NCI-H510A treated with DMSO at 0.1 percent for 48 hours (cell line): ENCODE measurements at regions not wholly inside any gene's neighbourhood (a gene's known extent, or its start where the extent isn't known, plus 50 kb on each side); places are given as distances from the start of the nearest gene placed in this dataset.
"Not testable (repeated sequence)": the region's sequence is repeated elsewhere in the genome, so short reads cannot be mapped to it uniquely, and the experiment has no call there.

ENCODE experiments used
- DNase-seq: peaks from one replicate; lab custom pipeline; 2025; lab: John Stamatoyannopoulos, UW

GRCh38 chr6:118367314-118367713 is 180.8 kb upstream of the PLN start:
- no peak for DNase-seq

GRCh38 chr6:118370722-118371121 is 177.4 kb upstream of the PLN start:
- DNase-seq: no peak

DNA sequence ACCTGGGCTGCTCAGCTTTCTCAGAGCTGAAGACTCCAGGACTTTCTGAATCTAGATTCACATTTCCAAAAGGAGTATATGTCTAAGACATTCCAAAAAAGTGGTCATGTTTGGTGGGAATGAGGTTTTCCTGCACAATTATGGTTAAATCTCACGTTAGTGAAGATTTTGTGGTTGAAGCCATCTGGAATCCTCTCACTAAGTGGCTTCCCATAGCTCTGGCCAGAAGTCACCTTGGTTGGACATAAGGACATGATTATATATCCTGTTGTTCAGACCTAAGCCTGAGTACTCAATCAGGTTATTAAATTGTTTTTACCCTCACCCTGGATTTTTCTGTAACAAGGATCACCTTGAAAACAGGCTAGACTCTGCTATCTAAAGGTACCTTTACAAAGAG is 176.1 kb upstream of the PLN start:
- no peak for DNase-seq

- no peak for DNase-seq
These were observed 175.7 kb upstream of the PLN start for GRCh38 chr6:118372413-118372812.

GRCh38 chr6:118377711-118378414 is 170.2 kb upstream of the PLN start:
- DNase-seq: peak; percentile 96

- not testable (repeated sequence) for DNase-seq
These were observed 167.5 kb upstream of the PLN start for GRCh38 chr6:118380620-118381019.

- peak; percentile 23 for DNase-seq
These were observed 166.0 kb upstream of the PLN start for GRCh38 chr6:118382126-118382525.

- DNase-seq: no peak
These were observed 164.2 kb upstream of the PLN start for GRCh38 chr6:118383924-118384323.

- no peak for DNase-seq
These were observed 161.1 kb upstream of the PLN start for GRCh38 chr6:118386975-118387374.

GRCh38 chr6:118387921-118388701 is 160.0 kb upstream of the PLN start:
- DNase-seq: no peak

DNA sequence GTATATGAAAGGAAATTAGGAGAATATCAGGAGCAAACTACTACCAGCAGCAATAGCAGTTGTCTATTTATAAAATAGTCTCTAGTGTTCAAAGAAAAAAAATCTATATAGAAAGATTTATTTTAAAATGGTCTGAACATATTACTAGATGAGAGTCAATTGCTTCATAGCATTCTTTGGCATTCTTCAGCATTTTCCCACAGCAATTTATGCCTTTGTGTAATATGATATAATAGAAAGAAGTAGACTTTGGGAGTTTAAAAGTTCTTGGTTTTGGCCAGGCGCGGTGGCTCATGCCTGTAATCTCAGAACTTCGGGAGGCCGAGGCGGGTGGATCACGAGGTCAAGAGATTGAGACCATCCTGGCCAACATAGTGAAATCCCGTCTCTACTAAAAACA is 157.0 kb upstream of the PLN start:
- DNase-seq: no peak

DNA sequence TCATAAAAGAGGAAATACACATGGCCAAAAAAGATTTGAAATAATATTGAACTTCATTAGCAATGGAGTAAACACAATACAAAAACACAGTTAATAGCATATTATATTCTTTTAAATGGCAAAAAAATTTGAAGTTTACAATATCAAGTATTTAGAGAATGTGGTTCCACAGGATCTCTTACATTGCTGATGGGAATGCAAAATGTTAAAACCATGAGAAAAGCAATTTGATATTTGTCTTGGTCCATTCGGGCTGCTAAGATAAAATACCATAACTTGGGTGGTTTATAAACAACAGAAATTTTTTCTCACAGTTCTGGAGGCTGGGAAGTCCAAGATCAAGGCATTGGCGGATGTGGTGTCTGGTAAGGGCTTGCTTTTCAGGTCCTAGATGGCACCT is 154.0 kb upstream of the PLN start:
- DNase-seq: no peak

DNA sequence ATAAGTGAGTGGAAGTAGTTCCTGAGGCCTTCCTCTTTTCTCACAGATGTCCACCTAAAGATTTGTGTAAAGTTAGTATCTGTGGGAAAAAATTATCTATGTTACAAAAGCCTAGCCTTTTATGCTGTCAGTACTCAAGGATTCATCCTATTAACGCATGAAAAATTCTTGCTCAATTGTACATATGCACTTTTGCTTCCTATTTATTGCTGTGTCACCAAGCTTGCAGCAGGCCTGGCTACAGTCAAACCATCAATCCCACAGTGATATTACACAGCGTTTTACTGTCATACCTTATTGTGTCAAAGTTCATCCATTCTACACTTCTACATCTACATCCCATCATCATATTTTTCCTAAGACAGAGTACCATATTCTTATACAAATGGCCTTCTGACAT is 151.1 kb upstream of the PLN start:
- DNase-seq: no peak

DNA sequence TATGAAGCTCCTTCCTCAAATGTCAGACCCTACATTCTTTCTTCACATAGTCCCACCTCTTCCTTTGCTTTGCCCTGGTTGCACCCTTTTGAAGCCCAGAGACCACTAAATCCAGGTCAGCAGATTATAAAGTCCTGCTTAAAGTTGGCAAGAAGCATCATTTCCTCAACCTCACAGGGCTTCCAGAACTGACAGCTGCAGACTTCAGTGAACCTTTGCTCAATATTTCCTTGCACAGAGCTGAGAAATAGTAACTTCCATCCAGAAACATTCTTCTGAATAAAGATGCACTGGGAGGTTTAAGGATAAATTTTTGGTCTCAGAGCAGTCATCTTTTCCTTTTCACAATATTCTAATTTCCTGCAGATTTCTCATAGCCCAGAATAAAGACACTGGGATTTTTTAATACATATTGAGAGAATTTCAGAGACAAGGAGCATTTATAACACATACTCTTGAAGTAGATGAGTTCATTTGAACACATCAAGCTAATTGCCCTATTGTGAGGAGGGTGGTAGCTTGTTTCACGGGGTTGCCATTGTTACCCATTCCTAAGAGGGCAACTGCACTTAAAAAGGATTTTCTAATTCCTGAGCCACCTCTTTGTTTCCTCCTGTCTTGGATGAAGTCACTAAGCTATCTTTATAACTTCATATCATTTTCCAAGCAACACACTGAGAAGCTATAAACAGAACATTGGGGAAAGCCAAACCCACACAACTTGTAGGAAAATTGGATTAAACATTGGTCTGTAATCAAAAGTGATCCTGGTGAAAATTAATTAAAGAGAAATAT is 150.2 kb upstream of the PLN start:
- DNase-seq: no peak

- DNase-seq: no peak
These were observed 148.0 kb upstream of the PLN start for GRCh38 chr6:118400098-118400497.

- no peak for DNase-seq
These were observed 147.5 kb upstream of the PLN start for GRCh38 chr6:118400582-118400981.

GRCh38 chr6:118401325-118401975 is 146.6 kb upstream of the PLN start:
- peak; percentile 49 for DNase-seq

GRCh38 chr6:118403036-118403435 is 145.1 kb upstream of the PLN start:
- no peak for DNase-seq

DNA sequence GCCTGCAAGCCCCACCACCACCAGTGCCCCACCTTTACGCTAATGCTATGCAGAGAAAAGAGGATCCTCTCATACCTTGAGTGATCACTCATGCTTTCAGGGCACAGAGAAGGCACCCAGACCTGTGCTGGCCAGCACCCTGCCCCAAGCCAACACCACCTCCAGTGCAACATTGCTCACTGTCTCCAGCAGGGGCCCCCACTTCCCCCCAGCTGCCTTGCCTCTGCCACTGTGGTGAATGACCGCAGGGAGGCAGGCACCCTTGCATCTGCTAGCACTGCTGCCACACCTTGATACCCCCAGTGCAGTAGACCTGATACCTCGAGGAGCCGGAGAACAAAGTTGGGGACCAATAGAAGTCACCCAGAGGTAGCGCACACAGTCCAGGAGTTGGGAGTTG is 139.2 kb upstream of the PLN start:
- DNase-seq: no peak

GRCh38 chr6:118410001-118410400 is 138.1 kb upstream of the PLN start:
- no peak for DNase-seq
